H1 (cell line): ENCODE measurements at regions not wholly inside any gene's neighbourhood (a gene's known extent, or its start where the extent isn't known, plus 50 kb on each side); places are given as distances from the start of the nearest gene placed in this dataset.

Experiments used
- CTCF ChIA-PET: fragments of 300-600 bp; sonication (Branson Sonifier 250); formaldehyde crosslinking; loops from one replicate; lab custom pipeline; 2021; ENCODE audit not compliant: partially characterized antibody; lab: Charles Lee
- POLR2A ChIA-PET: fragments of 300-600 bp; sonication (Branson Sonifier 250); formaldehyde crosslinking; loops from one replicate; lab custom pipeline; 2021; ENCODE audit warnings: inconsistent platforms; ENCODE audit not compliant: partially characterized antibody; lab: Charles Lee
- DNase-seq, 2 experiments: peaks; one replicate each; pipeline versions ENCODE4 v3.0.0 to v3.0.0-alpha.2; 2010 to 2022; ENCODE audit warnings: low spot score in 2 of 2, low read depth in 1 of 2, mixed read lengths in 1 of 2
- FAIRE-seq: peaks from 2 replicates; lab custom pipeline; 2011; peaks lifted over from hg19 to GRCh38; lab: Jason Lieb, UNC
- H2AFZ ChIP-seq: 2 replicates; pipeline ENCODE4 v1.8.1; 2012; ENCODE audit warnings: low read length, inconsistent platforms
- H2AK5ac ChIP-seq: 2 replicates; pipeline ENCODE4 v1.6.1; 2013; ENCODE audit warnings: low read depth, low read length
- H2BK120ac ChIP-seq: replicated peaks from 2 replicates; pipeline ENCODE3; 2013; ENCODE audit warnings: low read depth, low read length, inconsistent platforms
- H2BK12ac ChIP-seq: 2 replicates; pipeline ENCODE4 v1.6.1; 2013; ENCODE audit warnings: low read depth, low read length
- H2BK15ac ChIP-seq: 2 replicates; pipeline ENCODE4 v1.6.1; 2013; ENCODE audit warnings: low read length
- H2BK20ac ChIP-seq: 2 replicates; pipeline ENCODE4 v1.6.1; 2013; ENCODE audit warnings: low read length
- H2BK5ac ChIP-seq: 2 replicates; pipeline ENCODE4 v1.6.1; 2013; ENCODE audit warnings: low read depth, low read length
- H3K14ac ChIP-seq: 2 replicates; pipeline ENCODE4 v1.6.1; 2013; ENCODE audit warnings: inconsistent platforms; ENCODE audit not compliant: insufficient read length
- H3K18ac ChIP-seq: 2 replicates; pipeline ENCODE4 v1.6.1; 2013; ENCODE audit warnings: low read length; ENCODE audit errors: extremely low read depth
- H3K23ac ChIP-seq: 2 replicates; pipeline ENCODE4 v1.6.1; 2013; ENCODE audit warnings: inconsistent platforms; ENCODE audit not compliant: insufficient read length
- H3K23me2 ChIP-seq: 2 replicates; pipeline ENCODE4 v1.6.1; 2013; ENCODE audit warnings: low read depth, low read length
- H3K27ac ChIP-seq: 2 replicates; pipeline ENCODE4 v1.6.1; 2011; ENCODE audit warnings: low read depth, low read length, inconsistent platforms
- H3K27me3 ChIP-seq, 4 experiments: replicated peaks in 1 of 4; 1 replicate in 1 of 4; 2 replicates in 3 of 4; pipeline versions ENCODE4 v1.6.1 to v1.8.1; 2011 to 2013; ENCODE audit warnings: low read length in 3 of 4, mild to moderate bottlenecking in 3 of 4, inconsistent platforms in 2 of 4, mixed read lengths in 2 of 4, moderate library complexity in 1 of 4; ENCODE audit not compliant: control insufficient read depth in 3 of 4, insufficient read depth in 3 of 4; ENCODE audit errors: extremely low read depth in 1 of 4
- H3K36me3 ChIP-seq, 4 experiments: 2 replicates each; pipeline versions ENCODE4 v1.6.1 to v1.8.1; 2011 to 2013; ENCODE audit warnings: mild to moderate bottlenecking in 4 of 4, low read length in 3 of 4, moderate library complexity in 2 of 4, control low read depth in 1 of 4, inconsistent platforms in 1 of 4; ENCODE audit not compliant: insufficient read depth in 4 of 4, control insufficient read depth in 2 of 4
- H3K4ac ChIP-seq: replicated peaks from 2 replicates; pipeline ENCODE3; 2013; ENCODE audit warnings: low read length, low read depth, mixed read lengths, inconsistent platforms; ENCODE audit not compliant: insufficient read length
- H3K4me1 ChIP-seq, 4 experiments: replicated peaks in 1 of 4; 1 replicate in 1 of 4; 2 replicates in 3 of 4; pipeline versions ENCODE4 v1.6.1 to v1.8.1; 2011 to 2013; ENCODE audit warnings: low read length in 3 of 4, inconsistent platforms in 2 of 4, mixed read lengths in 1 of 4; ENCODE audit not compliant: insufficient read depth in 4 of 4, control insufficient read depth in 3 of 4
- H3K4me2 ChIP-seq, 2 experiments: 2 replicates each; pipeline versions ENCODE4 v1.6.1 to v1.8.1; 2011 to 2013; ENCODE audit warnings: low read depth in 2 of 2, low read length in 2 of 2, control low read depth in 1 of 2, inconsistent platforms in 1 of 2, mild to moderate bottlenecking in 1 of 2; ENCODE audit not compliant: insufficient read depth in 1 of 2
- H3K4me3 ChIP-seq, 4 experiments: fragments of 200-600, 300-600 bp in 1 of 4; sonication (generic), shearing (Covaris generic), sonication (Bioruptor Twin) in 1 of 4; 2 replicates each; pipeline versions ENCODE4 v1.5.1 to v1.8.1; 2011 to 2016; ENCODE audit warnings: low read length in 4 of 4, low read depth in 3 of 4, control low read depth in 2 of 4, inconsistent platforms in 2 of 4, mild to moderate bottlenecking in 2 of 4, mixed read lengths in 1 of 4, moderate library complexity in 1 of 4; ENCODE audit not compliant: insufficient read depth in 2 of 4; ENCODE audit errors: extremely low read depth in 1 of 4
- H3K56ac ChIP-seq: replicated peaks from 2 replicates; pipeline ENCODE3; 2013; ENCODE audit warnings: low read depth, mild to moderate bottlenecking, mixed read lengths, low read length, inconsistent platforms; ENCODE audit not compliant: insufficient read length
- H3K79me1 ChIP-seq: 2 replicates; pipeline ENCODE4 v1.6.1; 2013; ENCODE audit warnings: low read depth, low read length, control low read depth
- H3K79me2 ChIP-seq, 2 experiments: 2 replicates each; pipeline versions ENCODE4 v1.6.1 to v1.8.1; 2012 to 2013; ENCODE audit warnings: low read length in 2 of 2, mild to moderate bottlenecking in 2 of 2, inconsistent platforms in 1 of 2; ENCODE audit not compliant: insufficient read depth in 2 of 2, control insufficient read depth in 1 of 2
- H3K9ac ChIP-seq, 4 experiments: replicated peaks in 1 of 4; 1 replicate in 1 of 4; 2 replicates in 3 of 4; pipeline versions ENCODE4 v1.6.1 to v1.8.1; 2011 to 2013; ENCODE audit warnings: low read depth in 3 of 4, low read length in 3 of 4, control low read depth in 2 of 4, mild to moderate bottlenecking in 2 of 4, moderate library complexity in 2 of 4, inconsistent platforms in 1 of 4; ENCODE audit errors: extremely low read depth in 1 of 4
- H3K9me3 ChIP-seq, 2 experiments: 2 replicates each; pipeline versions ENCODE4 v1.6.1 to v1.8.1; 2012 to 2013; ENCODE audit warnings: mild to moderate bottlenecking in 2 of 2, moderate library complexity in 2 of 2, control low read depth in 1 of 2, inconsistent platforms in 1 of 2, low read depth in 1 of 2, low read length in 1 of 2, mixed read lengths in 1 of 2; ENCODE audit not compliant: insufficient read depth in 2 of 2
- H4K20me1 ChIP-seq, 2 experiments: replicated peaks in 1 of 2; 2 replicates each; pipeline versions ENCODE3 to v1.8.1; 2011 to 2013; ENCODE audit warnings: inconsistent platforms in 2 of 2, low read length in 2 of 2, mild to moderate bottlenecking in 1 of 2; ENCODE audit not compliant: insufficient read depth in 2 of 2, control insufficient read depth in 1 of 2
- H4K5ac ChIP-seq: 2 replicates; pipeline ENCODE4 v1.6.1; 2013; ENCODE audit warnings: low read length, low read depth, mixed read lengths, inconsistent platforms; ENCODE audit not compliant: insufficient read length
- H4K8ac ChIP-seq: 2 replicates; pipeline ENCODE4 v1.8.0; 2013; ENCODE audit warnings: mild to moderate bottlenecking, moderate library complexity, low read length, inconsistent platforms; ENCODE audit not compliant: insufficient read depth; ENCODE audit errors: extremely low read depth
- H4K91ac ChIP-seq: replicated peaks from 2 replicates; pipeline ENCODE3; 2013; ENCODE audit warnings: low read length, mixed read lengths, inconsistent platforms; ENCODE audit not compliant: insufficient read length
- BCL11A ChIP-seq, 2 experiments: IDR thresholded peaks; one replicate each; pipeline ENCODE4 v1.6.1; 2011; ENCODE audit warnings: low read depth in 2 of 2, low read length in 2 of 2, mild to moderate bottlenecking in 2 of 2
- CBX5 ChIP-seq: fragments of 300-800, 300-1000 bp; sonication (generic); IDR thresholded peaks from 2 replicates; pipeline ENCODE4 v1.7.1; 2016; ENCODE audit warnings: antibody characterized with exemption, low read length, low read depth
- CTBP2 ChIP-seq: IDR thresholded peaks from 2 replicates; pipeline ENCODE4 v1.7.0; 2011; ENCODE audit warnings: borderline replicate concordance, mild to moderate bottlenecking, moderate library complexity, mixed read lengths, low read length; ENCODE audit not compliant: insufficient read depth, insufficient read length
- GTF2F1 ChIP-seq: IDR thresholded peaks from 2 replicates; pipeline ENCODE4 v1.6.1; 2012; ENCODE audit warnings: low read depth, low read length, improper control_type of control experiment, borderline replicate concordance
- HDAC2 ChIP-seq, 2 experiments: fragments of 300-600 bp in 1 of 2; sonication (generic) in 1 of 2; IDR thresholded peaks; 2 replicates each; pipeline ENCODE4 v1.6.1; 2011 to 2012; ENCODE audit warnings: low read depth in 2 of 2, low read length in 2 of 2, mild to moderate bottlenecking in 2 of 2, moderate library complexity in 2 of 2, borderline replicate concordance in 1 of 2, inconsistent platforms in 1 of 2
- KDM1A ChIP-seq: fragments of 200-600, 300-600 bp; sonication (generic); IDR thresholded peaks from 2 replicates; pipeline ENCODE4 v1.7.1; 2016; ENCODE audit warnings: mild to moderate bottlenecking, low read length, borderline replicate concordance
- KDM5A ChIP-seq: fragments of 200-600 bp; IDR thresholded peaks from 2 replicates; pipeline ENCODE4 v1.7.1; 2012; ENCODE audit warnings: mild to moderate bottlenecking, low read length, inconsistent platforms, mixed read lengths
- NRF1 ChIP-seq: IDR thresholded peaks from 2 replicates; pipeline ENCODE4 v1.6.1; 2011; ENCODE audit warnings: mild to moderate bottlenecking, low read depth, low read length, improper control_type of control experiment
- POLR2AphosphoS5 ChIP-seq: IDR thresholded peaks from 2 replicates; pipeline ENCODE4 v1.6.1; 2011; ENCODE audit warnings: low read depth, low read length
- SIRT6 ChIP-seq: IDR thresholded peaks from one replicate; pipeline ENCODE4 v1.7.1; 2012; ENCODE audit warnings: low read length, inconsistent platforms
- SIX5 ChIP-seq: IDR thresholded peaks from 2 replicates; pipeline ENCODE4 v1.6.1; 2011; ENCODE audit warnings: mild to moderate bottlenecking, low read depth, low read length
- SP1 ChIP-seq: IDR thresholded peaks from 2 replicates; pipeline ENCODE4 v1.6.1; 2011; ENCODE audit warnings: low read depth, low read length
- SP4 ChIP-seq: IDR thresholded peaks from 2 replicates; pipeline ENCODE4 v1.6.1; 2012; ENCODE audit warnings: low read length, inconsistent platforms
- SRF ChIP-seq: IDR thresholded peaks from 2 replicates; pipeline ENCODE4 v1.6.1; 2011; ENCODE audit warnings: mild to moderate bottlenecking, low read depth, low read length, moderate library complexity
- WGBS, 2 experiments: shearing (Covaris generic) in 1 of 2; methylation state at CpG; one replicate each; pipeline versions ENCODE4 v1.1.6 to v1.1.7; 2013 to 2015; ENCODE audit warnings: low lambda C conversion rate in 2 of 2, mixed read lengths in 2 of 2, inconsistent platforms in 1 of 2, low coverage in 1 of 2, missing lambda C conversion rate in 1 of 2; ENCODE audit not compliant: insufficient replicate concordance in 2 of 2, insufficient coverage in 1 of 2, insufficient read length in 1 of 2; ENCODE audit errors: extremely low coverage in 1 of 2, missing lambda C conversion rate in 1 of 2; 5-methylcytosine and 5-hydroxymethylcytosine counted together
- TF ChIP-seq, protein P1 (sequence below): IDR thresholded peaks from 2 replicates; pipeline ENCODE4 v1.6.1; 2011; ENCODE audit warnings: low read depth, mild to moderate bottlenecking, low read length; ENCODE audit not compliant: insufficient read depth

GRCh38 chr1:238336531-238336930 lies 445.8 kb upstream of the ZP4 start:
- H2AK5ac ChIP-seq, result no peak overlapping the region
- H3K79me2 ChIP-seq, result no peaks in the 10 kb centered on the region
- H3K27ac ChIP-seq, result no peak overlapping the region
- no peak overlapping the region for H3K9ac ChIP-seq
- FAIRE-seq, result no peak
- no peak overlapping the region for H3K23ac ChIP-seq
- ChIA-PET POLR2A (no interaction called here), CTCF (no interaction called here)
- 65% methylated on average over 7 of the region's 7 CpGs; no CpG with 5 or more reads in 1 of the 2 experiments for WGBS, 2 experiments
- no peak overlapping the region for H3K4me3 ChIP-seq
- H3K36me3 ChIP-seq, result no peaks in the 10 kb centered on the region
- no peak overlapping the region; the same call in 1 of the 2 replicates for H2BK15ac ChIP-seq
- peak overlapping the region; percentile 50; the same call in 1 of the 2 replicates for H2AFZ ChIP-seq
- no peaks in the 10 kb centered on the region for H3K23me2 ChIP-seq
- peak overlapping the region; percentile 42 for H4K91ac ChIP-seq
- no peaks in the 10 kb centered on the region for H3K9me3 ChIP-seq
- no peak overlapping the region for H3K18ac ChIP-seq
- H3K4me2 ChIP-seq, result no peak overlapping the region
- H2BK12ac ChIP-seq, result no peak overlapping the region
- H4K20me1 ChIP-seq, result no peaks in the 10 kb centered on the region
- H3K4ac ChIP-seq, result no peak overlapping the region
- H4K8ac ChIP-seq, result no peak overlapping the region
- no peak for DNase-seq
- no peaks in the 10 kb centered on the region for H3K27me3 ChIP-seq
- H3K79me1 ChIP-seq, result no peaks in the 10 kb centered on the region
- no peak overlapping the region for H2BK5ac ChIP-seq
- no peak overlapping the region for H4K5ac ChIP-seq
- H2BK120ac ChIP-seq, result no peak overlapping the region
- H3K4me1 ChIP-seq, result no peaks in the 10 kb centered on the region
- H2BK20ac ChIP-seq, result 0 out of 2 replicates have a peak overlapping the region, but pooled peaks have one; percentile 78
- H3K56ac ChIP-seq, result no peak overlapping the region
- no peak overlapping the region for H3K14ac ChIP-seq
- TF ChIP-seq POLR2AphosphoS5 (no peak), SIRT6 (no peak), SP1 (no peak), CBX5 (no peak), SP4 (no peak), HDAC2 (IDR thresholded peaks at IDR 0.05; ENCODE audit: borderline replicate concordance in 1 of 2, low read depth in 2 of 2, low read length in 2 of 2) (no peak), KDM5A (no peak), SIX5 (no peak), GTF2F1 (no peak), SRF (no peak), BCL11A (IDR thresholded peaks at IDR 0.05; ENCODE audit: low read depth in 2 of 2, low read length in 2 of 2) (no peak), NRF1 (no peak), CTBP2 (no peak), KDM1A (no peak)
- TF ChIP-seq, protein P1, sequence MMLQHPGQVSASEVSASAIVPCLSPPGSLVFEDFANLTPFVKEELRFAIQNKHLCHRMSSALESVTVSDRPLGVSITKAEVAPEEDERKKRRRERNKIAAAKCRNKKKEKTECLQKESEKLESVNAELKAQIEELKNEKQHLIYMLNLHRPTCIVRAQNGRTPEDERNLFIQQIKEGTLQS, result no peak
